Tongue (tissue), 1 donor: ENCODE measurements at regions not wholly inside any gene's neighbourhood (a gene's known extent, or its start where the extent isn't known, plus 50 kb on each side); places are given as distances from the start of the nearest gene placed in this dataset.

Experiments used
- DNase-seq: peaks from one replicate; pipeline ENCODE4 v3.0.0-alpha.2; 2015

DNA sequence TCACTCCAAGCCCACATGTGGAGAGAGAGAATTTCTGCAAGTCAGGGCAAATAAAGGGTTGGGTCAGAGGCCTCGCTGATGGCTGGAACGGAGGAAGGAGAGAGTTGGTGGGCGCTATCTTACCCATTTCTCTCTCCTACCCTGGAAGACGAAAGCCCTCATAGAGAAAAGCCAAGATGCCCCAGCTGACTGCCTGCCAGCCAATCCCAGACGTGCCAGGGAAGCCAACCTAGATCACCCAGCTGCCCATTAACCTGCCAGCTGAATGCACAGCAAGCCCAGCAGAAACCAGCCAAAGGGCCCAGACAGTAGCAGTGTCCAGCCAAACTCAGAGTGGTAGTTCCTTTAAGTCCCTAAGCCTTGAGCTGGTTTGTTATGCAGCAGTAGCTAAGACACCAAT is 167.0 kb upstream of the ZNF507 start:
- DNase-seq: no peak

DNA sequence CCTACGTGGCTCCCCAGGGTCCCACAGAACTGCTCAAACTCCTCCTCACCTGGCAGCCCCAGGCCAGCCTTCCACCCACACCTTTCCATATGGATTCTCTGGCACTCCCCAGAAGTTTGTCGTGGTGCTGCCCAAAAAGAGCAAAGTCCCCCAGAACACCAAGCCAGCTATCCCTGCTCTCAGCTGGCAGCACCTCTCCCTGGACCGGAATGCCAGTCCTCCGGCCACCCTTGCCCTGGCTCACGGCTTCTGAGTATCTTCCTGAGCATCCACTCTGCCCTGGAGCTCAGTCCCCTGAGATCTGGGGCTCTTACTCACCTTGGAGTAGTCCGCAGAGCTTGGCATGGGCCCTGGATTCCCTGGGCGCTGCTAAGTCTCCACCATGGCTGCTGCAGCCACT is 166.5 kb upstream of the ZNF507 start:
- DNase-seq: no peak

DNA sequence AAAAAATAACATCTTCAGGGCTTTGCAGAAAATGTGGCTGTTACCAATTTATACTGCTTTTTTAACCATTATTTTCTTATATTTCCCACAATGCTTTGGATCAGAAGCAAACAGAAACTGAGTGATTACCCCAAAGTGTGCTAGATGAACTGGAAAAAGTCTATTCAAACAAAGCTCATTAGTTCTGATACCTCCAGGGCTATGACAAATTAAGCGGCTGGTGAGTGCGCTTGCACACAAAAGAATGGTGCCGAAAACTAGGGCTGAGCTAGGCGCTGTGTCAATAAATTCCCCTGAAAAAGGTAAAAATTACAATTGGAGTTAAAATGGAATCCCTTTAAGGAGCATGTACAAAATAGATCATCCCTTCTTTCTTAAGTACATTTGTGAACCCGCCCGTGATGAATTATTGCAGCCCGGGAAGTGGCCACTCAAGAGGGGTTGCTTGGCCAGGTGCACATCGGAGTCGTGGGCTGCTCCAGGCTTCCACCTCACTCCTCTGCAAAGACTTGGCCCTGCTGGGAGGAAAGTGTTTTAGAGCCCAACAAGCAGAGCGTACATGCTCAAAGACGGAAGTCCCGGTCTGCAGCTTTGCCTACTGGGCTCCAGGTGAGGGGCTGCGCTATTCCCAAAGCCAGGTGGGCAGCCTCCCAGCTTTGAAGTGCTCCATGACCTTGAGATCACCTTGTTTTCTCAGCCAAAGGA is 164.0 kb upstream of the ZNF507 start:
- no peak for DNase-seq

DNA sequence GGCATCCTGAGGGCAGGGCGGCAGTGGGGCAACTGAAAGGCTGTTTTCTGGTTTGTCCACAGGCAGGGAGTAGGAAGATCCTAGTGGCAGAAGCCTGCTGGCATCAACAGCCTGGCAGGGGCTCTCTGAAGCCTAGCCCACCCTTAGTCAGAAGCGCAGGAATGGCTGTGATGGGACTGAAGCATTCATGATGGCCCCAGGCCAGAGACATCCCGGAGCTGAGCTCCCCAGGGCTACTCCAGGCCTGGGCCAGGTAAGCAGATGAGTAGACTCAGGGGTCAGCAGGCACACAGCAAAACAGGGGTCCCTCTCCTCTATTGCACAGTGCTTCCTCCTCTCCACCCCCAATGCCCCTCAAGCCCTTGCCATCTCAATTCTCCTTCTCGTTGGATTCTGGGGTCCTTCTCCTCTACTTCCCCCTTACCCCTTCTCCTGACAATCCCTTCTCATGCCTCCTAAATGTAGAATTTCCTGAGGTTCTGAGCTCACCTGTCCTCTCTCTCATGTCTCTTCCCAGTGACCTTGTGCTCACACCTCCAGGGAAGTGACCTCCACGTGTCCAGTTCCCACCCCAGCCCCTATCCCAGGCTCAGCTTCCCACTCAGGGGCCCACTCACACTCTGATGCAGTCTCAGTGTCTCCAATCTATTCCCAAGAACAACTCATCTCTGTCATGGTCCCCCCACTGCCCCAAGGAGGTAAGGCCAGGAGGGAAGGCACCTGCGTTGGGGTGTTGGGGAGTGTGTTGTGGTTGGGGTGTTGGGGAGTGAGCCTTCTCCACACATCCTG is 158.7 kb upstream of the ZNF507 start:
- no peak for DNase-seq

DNA sequence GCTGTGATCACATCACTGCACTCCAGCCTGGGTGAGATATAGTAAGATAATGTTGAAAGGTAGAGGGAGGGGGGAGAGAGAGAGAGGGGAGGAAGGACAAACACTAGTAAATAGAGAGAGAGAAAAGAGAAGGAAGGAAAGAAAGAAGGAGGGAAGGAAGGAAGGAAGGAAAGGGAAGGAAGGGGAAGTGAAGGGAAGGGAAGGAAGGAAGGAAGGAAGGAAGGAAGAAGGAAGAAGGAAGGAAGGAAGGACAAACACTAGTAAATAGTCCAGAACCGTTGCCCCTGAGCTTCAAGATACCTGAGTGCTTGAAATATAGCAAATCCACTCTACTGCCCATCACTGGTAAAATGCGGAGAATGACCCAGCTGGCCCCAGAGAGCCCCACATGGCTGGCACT is 156.5 kb upstream of the ZNF507 start:
- DNase-seq: no peak

DNA sequence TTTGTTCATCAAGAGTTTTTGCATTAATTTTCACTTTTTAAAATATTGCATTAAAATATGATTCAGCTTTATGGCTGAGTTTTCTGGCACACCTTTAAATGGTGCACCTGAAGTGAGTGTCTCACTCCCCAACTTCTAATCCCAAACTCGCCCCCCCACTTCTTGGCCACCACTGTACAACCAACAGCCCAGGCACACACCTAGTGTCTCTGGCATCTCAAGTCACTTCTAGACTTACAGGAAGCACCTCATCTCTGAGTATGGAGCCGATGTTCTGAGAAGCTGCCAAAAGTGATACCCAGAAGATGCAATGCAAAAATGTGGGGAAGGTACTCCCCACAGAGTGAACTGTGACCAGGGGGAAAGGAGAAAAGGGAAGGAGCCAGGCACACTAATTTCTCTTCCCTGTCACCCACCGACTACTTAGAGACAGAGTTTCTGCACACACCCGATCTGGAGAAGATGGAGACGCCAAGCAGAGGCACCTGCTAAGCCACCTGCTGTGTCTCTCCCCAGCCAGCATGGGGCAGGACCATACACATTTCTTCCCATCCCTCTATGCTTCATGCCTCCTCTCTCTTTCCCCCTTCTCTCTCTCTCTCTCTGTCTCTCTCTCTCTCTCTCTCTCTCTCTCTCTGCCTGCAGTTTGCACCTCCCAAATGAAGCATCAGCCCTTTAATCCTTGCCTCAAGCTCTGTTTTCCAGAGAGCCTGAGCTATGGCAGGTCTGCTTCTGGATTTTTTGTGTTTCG is 155.3 kb upstream of the ZNF507 start:
- DNase-seq: no peak

DNA sequence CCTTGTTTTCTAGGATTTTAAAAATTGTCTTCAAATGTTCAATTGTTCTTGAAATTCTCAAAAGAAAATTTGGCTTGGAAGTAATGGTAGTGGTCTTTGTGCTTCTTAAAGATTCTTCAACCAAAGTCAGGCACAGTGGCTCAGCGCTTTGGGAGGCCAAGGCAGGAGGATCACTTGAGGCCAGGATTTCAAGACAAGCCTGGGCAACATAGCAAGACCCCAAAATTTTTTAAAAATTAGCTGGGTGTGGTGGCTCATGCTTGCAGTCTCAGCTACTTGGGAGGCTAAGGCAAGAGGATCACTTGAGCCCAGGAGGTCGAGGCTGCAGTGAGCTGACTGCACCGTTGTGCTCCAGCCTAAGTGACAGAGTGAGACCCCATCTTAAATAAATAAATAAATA is 153.5 kb upstream of the ZNF507 start:
- no peak for DNase-seq

DNA sequence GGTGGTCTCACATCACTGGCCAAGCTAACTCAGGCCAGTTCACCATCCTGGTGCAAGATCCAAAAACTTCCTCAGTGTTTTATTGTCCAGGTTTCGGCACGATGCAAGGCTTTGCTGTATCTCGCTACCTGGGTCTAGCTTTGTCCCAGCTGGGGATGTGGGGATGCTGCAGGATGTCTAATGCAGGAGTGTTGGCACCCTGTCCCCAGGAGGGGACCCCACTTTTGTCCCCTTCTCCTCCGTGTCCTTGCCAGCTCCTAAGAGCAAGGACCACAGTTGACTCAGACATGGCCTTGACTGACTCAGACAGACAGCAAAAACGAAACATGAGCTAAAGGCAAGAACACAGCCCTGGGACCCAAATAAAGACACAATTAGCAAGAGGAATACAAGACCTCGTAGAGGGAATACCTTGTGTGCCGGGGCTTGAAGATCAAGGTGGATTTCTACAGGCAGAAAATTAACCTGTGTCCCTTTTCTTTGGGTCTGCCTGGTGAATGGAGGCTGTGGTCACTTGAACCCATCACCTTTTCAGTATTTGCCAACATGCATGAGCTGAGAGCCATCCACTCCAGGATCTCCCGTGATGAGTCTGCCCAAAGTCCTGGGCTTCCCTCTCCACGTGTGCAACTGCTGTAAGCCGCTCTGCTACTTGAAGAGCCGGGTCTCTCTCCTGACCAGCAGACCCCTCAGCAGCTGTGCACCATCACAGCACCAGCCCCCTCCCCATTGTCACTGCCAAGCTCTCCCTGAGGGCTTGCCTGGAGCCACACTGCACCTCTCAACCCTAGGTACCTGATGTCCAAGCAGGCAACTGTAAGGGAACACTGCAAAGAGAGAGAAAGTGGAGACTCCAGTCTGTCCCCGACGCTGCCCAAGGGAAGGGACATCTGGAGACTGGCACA is 149.5 kb upstream of the ZNF507 start:
- DNase-seq: no peak

DNA sequence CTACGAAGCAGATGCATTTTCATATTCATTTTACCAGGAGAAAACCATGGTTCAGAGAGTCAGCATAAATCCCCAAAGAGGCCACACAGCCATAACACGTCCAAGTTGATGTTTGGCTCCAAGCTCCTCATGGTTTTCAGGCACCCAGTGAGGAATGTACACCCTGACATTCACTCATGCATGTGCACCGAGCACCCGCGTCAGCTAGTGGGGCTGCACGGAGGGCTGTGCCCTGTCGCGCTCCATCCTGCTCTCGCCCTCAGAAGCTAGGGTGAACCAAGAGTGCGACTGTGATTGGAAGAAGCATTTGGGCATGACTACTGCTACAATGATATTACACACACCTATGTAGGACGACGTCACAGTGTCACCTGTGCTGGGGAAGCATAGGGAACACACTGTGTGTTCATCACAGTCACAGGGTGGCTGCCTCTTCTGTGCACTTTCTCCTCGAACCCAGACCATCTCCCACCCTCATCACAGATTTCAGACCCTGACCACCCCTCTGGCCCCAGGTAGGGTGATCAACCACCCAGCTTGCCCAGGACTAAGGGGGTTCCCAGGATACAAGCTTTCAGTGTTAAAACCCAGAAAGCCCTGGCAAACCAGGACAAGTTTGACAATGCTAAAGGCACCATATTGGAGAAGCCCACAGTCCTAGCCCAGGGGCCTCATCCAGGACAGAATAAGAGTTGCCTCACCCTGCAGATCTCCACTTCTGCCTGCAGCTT is 148.6 kb upstream of the ZNF507 start:
- DNase-seq: no peak

DNA sequence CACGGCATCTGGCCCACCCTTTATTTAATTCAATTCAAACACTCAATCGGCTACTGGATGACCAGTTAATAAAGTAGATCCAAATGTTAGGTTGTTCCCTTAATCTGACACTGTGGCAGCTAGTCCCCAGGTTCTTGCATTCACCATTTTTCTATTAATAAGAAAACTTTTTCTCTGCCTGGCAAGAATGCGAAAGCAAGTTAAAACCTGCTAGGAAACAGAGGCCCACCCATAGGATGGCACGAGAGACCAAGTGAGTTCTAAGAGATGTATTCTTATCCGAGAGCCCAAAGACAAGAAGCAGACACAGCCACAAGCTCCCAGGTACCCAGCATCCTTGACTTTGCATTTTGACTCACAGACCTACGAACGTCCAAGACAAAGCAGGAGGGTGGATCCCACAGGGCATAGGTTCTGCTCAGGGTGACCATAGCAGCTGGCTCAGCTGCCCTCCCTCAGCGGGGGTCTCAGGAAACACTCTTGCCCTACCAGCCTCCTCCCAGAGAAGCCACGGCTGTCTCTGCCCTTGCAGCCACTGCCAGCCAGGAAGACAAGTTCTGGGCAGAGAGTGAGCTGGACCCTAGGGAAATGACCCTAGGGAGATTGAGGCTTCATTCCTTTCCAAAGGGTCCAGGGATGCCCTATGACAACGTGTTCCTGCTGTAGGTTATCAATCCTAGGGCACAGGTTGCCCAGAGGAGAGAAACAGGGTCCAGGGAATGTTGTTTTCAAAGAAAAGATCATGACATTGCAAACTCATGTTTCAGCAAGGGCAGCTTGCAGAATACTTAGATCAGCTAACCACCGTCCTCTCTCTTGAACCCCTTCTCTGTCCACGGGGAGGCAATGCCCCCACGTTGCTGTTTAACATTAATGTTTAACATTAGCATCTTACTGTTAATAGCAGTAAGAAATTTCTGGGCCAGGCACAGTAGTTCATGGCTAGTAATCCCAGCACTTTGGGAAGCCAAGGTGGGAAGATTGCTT is 147.2 kb upstream of the ZNF507 start:
- DNase-seq: no peak

DNA sequence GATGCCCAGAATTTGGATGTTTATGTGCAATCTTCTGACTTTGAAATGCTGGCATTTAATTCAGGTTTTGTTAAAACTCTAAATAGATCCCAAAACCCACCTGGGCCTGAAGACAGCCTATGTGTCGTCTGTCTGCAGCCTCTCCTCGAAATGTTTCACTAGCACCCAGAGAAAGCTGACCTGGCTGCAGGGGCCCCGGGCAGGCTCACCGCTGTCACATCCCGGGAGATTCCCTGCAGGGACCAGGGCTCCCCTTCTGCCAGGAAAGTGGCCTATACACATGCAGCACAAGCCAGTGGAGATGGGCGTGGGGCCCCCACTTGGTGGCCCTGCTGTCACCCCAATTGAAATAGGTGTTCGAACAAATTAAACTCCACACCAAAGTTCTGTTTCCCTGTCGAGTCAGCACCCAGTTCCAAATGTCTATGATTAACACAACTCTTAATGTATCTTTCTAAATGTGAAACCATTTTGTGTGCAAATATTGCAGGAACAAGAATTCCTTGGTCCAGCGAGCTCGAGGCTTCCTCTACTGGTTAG is 145.8 kb upstream of the ZNF507 start:
- DNase-seq: no peak

DNA sequence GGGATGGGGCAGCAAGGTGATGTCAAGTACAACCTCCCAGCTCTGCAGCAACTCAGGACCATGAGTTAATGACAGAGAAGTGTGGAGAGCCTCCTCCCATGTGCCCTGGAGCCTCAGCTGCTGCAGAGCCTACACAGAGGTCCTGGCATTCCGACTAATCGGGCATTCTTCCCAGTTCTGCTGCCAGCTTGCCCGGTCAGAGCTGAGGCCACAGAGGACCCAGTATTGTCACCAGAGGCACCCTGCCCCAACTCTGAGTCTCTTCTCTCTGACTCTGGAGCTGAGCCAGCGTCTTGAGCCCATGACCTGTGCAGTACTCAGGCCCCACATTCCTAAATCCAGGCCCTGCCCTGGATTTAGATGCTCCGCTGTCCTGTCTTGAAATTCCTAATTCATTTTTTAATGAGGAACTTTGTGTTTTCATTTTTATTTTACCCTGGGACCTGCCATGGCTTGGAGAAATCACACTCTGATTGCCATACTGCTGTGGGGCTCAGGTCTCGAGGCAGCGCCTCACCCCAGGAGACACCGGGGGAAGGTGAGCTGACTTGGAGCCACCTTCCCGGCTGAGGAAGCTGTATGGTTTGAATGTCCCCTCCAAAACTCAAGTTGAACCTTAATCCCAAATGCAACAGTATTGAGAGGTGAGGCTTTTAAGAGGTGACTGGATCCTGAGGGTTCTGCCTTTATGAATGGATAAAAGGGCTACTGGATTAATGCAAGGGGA is 144.9 kb upstream of the ZNF507 start:
- DNase-seq: peak; percentile 43

DNA sequence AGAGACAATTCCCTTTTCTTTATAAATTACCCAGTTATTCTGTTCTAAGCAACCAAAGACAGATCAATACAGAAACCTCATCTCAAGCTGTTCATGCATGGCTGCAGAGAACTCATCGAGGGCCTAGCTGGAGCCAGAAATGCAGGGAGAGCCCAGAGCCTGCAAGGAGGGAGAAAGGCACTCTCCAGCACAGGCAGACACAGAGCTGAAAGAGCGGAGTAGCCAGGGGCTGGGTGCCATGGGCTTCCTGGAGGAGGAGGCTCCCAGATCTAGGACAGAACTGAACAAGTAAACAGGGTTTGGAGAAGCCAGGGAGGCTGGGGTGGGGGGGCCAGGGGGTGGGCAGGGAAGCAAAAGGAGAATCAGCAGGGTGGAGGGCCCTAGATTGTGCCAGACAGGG is 144.2 kb upstream of the ZNF507 start:
- DNase-seq: no peak

DNA sequence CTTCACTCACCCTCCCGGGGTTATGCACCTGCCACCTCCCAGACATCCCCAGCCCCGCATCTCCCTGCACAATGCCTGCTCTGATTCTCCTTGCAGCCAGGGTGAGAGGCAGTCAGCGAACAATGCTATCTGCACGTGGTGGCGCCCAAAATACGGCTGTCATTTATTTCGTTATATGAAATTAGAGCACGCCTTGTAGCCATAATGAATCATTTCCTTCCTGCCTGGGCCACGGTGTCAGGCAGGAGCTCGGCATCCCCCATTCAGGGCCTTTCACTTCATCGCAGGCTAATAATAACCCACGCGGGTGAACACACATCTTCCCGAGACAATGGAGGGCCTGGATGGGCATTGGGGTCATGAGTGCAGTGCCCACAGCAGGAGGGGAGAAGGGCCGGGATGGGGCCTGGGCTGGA is 143.8 kb upstream of the ZNF507 start:
- no peak for DNase-seq

DNA sequence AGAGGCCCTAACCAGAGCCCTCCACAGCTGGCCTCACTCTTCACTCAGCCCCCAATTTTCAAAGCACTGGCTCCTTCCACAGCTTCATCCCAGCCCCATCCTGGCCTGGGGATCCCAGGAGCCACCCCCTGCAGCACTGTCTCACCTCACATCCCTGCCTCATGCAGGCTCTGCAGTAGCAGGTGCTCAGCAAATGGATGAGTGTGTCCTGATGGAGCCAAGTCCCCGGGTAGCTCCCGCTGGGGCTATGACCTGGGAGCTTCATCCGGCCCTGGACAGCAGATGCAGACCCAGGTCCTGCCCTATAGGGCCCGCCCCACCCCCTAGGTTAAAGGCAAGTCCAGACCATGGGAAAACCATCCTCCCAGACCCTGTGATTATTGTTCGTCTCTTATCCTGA is 143.2 kb upstream of the ZNF507 start:
- DNase-seq: no peak

DNA sequence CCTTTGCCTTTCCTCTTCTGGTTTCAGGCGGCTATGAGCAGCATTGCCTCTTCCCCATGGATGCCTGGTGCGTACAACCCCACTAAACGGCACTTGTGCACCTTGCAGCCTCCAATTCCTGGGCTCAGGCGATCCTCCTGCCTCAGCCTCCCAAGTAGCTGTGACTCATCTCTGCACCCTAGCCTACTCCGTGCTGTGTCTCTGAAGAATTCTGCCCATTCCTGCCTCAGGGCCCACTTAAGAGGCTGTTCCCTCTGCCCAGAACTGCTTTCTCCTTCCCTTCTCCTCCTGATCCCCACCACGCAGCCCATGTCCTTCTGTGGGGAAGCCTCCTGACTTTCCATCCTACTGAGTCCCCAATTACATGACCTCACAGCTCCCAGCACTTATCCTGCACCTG is 142.2 kb upstream of the ZNF507 start:
- no peak for DNase-seq

DNA sequence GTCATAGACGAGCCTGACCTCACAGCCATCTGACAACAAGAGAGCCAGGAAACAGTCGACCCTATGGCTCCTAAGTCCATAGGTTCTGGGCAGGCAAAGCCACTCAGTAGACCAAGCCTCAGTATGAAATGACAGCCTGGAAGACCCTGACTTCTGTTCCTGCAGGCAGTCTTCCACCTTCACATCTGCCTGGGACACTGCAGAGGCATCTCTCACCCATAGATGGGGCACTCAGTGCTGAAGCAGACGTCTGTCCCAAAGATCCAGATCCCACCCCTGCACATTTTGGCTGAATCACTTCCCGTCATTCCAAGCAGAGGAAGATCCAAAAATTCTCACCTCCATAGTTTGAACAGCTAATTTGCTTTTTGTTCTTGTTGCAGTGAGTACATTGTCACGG is 139.3 kb upstream of the ZNF507 start:
- DNase-seq: no peak

DNA sequence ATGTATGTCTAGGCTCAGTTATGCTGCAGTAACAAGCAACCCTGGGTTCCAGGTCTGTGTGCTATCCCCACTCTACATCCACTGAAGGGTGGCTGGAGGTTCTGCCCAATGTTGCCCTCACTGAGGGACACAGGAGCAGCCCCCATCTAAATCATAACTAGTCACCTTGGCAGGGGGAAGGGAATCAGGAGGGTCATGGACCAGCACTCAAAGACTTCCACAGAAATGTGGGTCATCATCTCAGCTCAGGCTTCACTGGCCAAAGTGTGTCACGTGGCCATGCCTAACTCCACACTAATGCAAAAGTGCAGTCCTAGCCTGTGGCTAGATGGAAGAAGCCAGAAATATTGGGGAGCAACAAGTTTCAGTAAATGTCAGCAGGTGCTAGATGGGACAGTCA is 137.3 kb upstream of the ZNF507 start:
- no peak for DNase-seq

DNA sequence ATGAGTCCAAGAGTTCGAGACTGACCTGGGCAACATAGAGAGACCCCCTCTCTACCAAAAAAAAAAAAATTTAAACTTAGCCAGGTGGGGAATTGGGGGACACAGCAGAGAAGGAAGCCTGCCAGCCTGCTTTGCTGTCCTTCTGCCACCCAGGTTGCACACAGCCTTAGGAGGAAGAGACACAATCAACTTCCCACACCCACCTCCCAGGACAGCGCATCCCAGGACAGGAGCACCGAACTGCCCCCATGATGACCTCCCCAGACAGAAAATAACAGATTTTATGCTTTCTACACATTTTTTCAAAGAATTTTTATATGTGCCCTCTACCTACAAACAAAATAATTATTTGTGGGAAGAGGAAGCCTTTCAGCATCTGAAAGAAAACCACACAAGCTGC is 126.0 kb upstream of the ZNF507 start:
- no peak for DNase-seq
